ENCODE measurements at regions not wholly inside any gene's neighbourhood (a gene's known extent, or its start where the extent isn't known, plus 50 kb on each side); places are given as distances from the start of the nearest gene placed in this dataset.

DNA sequence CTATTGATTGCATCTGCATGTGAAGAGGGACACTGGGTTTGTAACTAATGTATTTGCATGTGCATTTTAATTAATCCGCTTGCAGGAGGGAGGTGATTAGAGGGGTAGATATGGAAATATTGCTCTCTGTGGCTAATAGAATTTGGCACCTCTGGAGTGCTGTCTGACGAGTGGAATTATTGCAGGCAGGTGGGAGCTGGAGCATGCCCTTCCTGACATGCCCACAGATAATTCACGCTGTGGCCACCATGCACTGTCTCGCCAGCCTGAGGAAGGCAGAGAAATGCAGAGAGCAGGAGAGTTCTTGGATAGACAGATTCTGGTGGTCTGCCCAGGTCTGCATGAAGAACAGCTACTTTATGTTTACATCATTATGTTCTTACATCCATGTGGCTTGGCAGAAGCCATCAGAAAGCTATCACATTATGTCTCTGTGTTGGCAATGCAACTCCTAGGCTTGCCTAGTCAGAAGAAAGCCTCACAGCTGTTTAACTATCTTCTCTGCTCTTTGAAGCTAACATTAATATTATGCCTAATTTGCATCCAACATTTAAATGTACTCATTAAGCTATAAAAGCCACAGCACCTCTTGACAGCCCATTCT, 89.4 kb upstream of the DRD2 start:
- Histone ChIP-seq H3K9ac (no peak overlapping the region), H3K4me3 (IDR thresholded peaks at IDR 0.05; ENCODE audit: insufficient read depth, low read depth, low read length) (no peak overlapping the region), H3K27me3 (ENCODE audit: insufficient read depth, low read depth) (no peaks in the 10 kb centered on the region), H3K79me2 (ENCODE audit: insufficient read depth, low read depth) (no peaks in the 10 kb centered on the region), H4K20me1 (ENCODE audit: insufficient read depth) (no peaks in the 10 kb centered on the region), H3K4me2 (no peak overlapping the region), H3K4me1 (ENCODE audit: low read depth, poor library complexity, severe bottlenecking) (no peaks in the 10 kb centered on the region), H3K36me3 (ENCODE audit: insufficient read depth) (no peaks in the 10 kb centered on the region), H2AFZ (ENCODE audit: low read depth) (no peak overlapping the region), H3K27ac (no peak overlapping the region)
- TF ChIP-seq, protein P1, sequence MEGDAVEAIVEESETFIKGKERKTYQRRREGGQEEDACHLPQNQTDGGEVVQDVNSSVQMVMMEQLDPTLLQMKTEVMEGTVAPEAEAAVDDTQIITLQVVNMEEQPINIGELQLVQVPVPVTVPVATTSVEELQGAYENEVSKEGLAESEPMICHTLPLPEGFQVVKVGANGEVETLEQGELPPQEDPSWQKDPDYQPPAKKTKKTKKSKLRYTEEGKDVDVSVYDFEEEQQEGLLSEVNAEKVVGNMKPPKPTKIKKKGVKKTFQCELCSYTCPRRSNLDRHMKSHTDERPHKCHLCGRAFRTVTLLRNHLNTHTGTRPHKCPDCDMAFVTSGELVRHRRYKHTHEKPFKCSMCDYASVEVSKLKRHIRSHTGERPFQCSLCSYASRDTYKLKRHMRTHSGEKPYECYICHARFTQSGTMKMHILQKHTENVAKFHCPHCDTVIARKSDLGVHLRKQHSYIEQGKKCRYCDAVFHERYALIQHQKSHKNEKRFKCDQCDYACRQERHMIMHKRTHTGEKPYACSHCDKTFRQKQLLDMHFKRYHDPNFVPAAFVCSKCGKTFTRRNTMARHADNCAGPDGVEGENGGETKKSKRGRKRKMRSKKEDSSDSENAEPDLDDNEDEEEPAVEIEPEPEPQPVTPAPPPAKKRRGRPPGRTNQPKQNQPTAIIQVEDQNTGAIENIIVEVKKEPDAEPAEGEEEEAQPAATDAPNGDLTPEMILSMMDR (conservative IDR thresholded peaks at IDR 0.05; ENCODE audit: low read depth, low read length): no peak

DNA sequence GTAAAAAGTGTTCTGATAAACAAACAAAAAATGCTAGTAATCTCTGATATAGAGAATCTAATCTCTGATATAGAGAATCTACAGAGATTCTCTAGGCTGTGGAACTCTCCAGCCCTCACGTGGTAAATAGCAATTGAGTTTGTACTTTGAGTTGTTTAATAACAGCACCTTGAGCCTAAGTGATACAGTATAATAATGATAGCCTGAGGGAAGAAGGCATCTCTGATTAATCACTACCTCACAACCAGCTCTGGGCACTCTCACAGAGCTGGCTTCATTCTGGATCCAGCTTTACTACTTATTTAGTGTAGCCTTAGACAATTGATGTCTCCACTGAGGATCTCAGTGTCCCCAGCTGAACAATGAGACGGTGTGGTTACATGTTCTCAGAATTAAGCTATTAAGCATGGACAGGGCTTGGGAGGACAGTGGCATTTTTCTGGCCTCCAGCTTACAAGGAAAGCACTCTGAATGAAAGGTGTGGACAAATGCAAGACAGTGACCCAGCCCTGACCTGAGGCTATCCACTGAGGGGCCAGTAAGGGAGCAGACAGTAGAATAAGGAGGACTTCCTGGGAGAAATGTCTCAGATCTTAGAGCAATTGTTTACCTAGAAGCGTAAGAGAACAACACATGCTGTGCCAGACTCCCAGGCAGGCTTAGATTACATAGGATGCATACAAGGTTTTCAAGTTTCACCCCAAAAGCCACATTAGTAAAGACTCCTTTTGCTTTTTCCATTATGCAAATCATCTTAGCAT, 88.7 kb upstream of the DRD2 start:
- TF ChIP-seq, protein P1 (conservative IDR thresholded peaks at IDR 0.05; ENCODE audit: low read depth, low read length): no peak

DNA sequence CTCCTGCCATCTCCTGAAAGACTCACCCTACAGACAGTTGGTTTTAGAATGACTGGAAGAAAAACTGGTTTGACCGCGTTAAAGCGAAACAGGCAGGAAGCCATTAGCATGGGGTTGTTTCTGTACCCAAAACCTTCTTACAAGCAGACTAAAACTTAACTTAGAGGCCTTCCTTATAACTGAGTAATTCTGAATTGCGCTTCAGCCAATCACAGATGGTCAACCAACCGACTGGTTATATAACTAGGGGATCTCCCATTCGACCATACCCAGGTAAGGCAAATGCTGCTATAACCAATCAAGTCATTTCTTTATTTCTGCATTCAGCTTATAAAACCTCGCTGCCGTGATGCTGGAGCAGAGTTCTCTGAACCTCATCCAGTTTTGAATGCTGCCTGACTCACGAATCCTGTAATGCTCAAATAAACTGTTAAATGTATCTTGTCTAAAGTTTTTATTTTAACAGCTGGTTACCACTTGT, 87.8 kb upstream of the DRD2 start:
- Histone ChIP-seq H3K36me3 (ENCODE audit: insufficient read depth) (no peaks in the 10 kb centered on the region), H3K4me1 (ENCODE audit: low read depth, poor library complexity, severe bottlenecking) (no peaks in the 10 kb centered on the region), H3K79me2 (ENCODE audit: insufficient read depth, low read depth) (no peaks in the 10 kb centered on the region), H3K27me3 (ENCODE audit: insufficient read depth, low read depth) (no peaks in the 10 kb centered on the region), H2AFZ (ENCODE audit: low read depth) (no peak overlapping the region), H3K27ac (no peak overlapping the region), H4K20me1 (ENCODE audit: insufficient read depth) (no peaks in the 10 kb centered on the region), H3K9ac (no peak overlapping the region), H3K4me2 (no peak overlapping the region), H3K4me3 (IDR thresholded peaks at IDR 0.05; ENCODE audit: insufficient read depth, low read depth, low read length) (no peak overlapping the region)
- TF ChIP-seq, protein P1 (conservative IDR thresholded peaks at IDR 0.05; ENCODE audit: low read depth, low read length): no peak

More for the DNA sequence above, 88.7 kb upstream of the DRD2 start:
- H4K20me1 ChIP-seq (ENCODE audit: insufficient read depth): no peaks in the 10 kb centered on the region
- H2AFZ ChIP-seq (ENCODE audit: low read depth): no peak overlapping the region
- H3K27ac ChIP-seq: no peak overlapping the region
- no peak overlapping the region for H3K4me2 ChIP-seq
- H3K36me3 ChIP-seq (ENCODE audit: insufficient read depth): no peaks in the 10 kb centered on the region
- no peak overlapping the region for H3K9ac ChIP-seq
- H3K79me2 ChIP-seq (ENCODE audit: insufficient read depth, low read depth): no peaks in the 10 kb centered on the region
- no peak overlapping the region for H3K4me3 ChIP-seq (IDR thresholded peaks at IDR 0.05; ENCODE audit: insufficient read depth, low read depth, low read length)
- H3K4me1 ChIP-seq (ENCODE audit: low read depth, poor library complexity, severe bottlenecking): no peaks in the 10 kb centered on the region
- H3K27me3 ChIP-seq (ENCODE audit: insufficient read depth, low read depth): no peaks in the 10 kb centered on the region

- H4K20me1 ChIP-seq (ENCODE audit: insufficient read depth): no peaks in the 10 kb centered on the region
- no peaks in the 10 kb centered on the region for H3K27me3 ChIP-seq (ENCODE audit: insufficient read depth, low read depth)
- no peak overlapping the region for H2AFZ ChIP-seq (ENCODE audit: low read depth)
- H3K27ac ChIP-seq: no peak overlapping the region
- H3K4me3 ChIP-seq (IDR thresholded peaks at IDR 0.05; ENCODE audit: insufficient read depth, low read depth, low read length): no peak overlapping the region
- TF ChIP-seq, protein P1 (conservative IDR thresholded peaks at IDR 0.05; ENCODE audit: low read depth, low read length): no peak
- no peak overlapping the region for H3K4me2 ChIP-seq
- H3K4me1 ChIP-seq (ENCODE audit: low read depth, poor library complexity, severe bottlenecking): no peaks in the 10 kb centered on the region
- H3K36me3 ChIP-seq (ENCODE audit: insufficient read depth): no peaks in the 10 kb centered on the region
- H3K79me2 ChIP-seq (ENCODE audit: insufficient read depth, low read depth): no peaks in the 10 kb centered on the region
- no peak overlapping the region for H3K9ac ChIP-seq
Measured at GRCh38 chr11:113562576-113562975, 87.4 kb upstream of the DRD2 start.
